Keratinocyte (primary cell): ENCODE measurements at regions not wholly inside any gene's neighbourhood (a gene's known extent, or its start where the extent isn't known, plus 50 kb on each side); places are given as distances from the start of the nearest gene placed in this dataset.

ENCODE experiments used
- CTCF ChIP-seq, 3 experiments: IDR thresholded peaks in 1 of 3; conservative IDR thresholded peaks in 1 of 3; optimal IDR thresholded peaks in 1 of 3; 2 replicates in 2 of 3; 3 replicates in 1 of 3; pipeline versions ENCODE3 to v1.5.1; 2011; ENCODE audit warnings: low read length in 3 of 3, mild to moderate bottlenecking in 3 of 3, moderate library complexity in 2 of 3, control low read depth in 1 of 3, inconsistent platforms in 1 of 3; ENCODE audit not compliant: insufficient read depth in 2 of 3; ENCODE audit errors: extremely low read depth in 1 of 3
- EZH2 ChIP-seq: IDR thresholded peaks from one replicate; pipeline ENCODE4 v1.6.1; 2012; ENCODE audit warnings: inconsistent platforms, mild to moderate bottlenecking, low read length, moderate library complexity

- TF ChIP-seq CTCF (optimal IDR thresholded peaks at IDR 0.05 in 1 of 3, IDR thresholded peaks at IDR 0.05 in 1 of 3, conservative IDR thresholded peaks at IDR 0.05 in 1 of 3; ENCODE audit: extremely low read depth in 1 of 3, insufficient read depth in 2 of 3, low read length in 3 of 3) (no peak), EZH2 (no peak)
Observed at GRCh38 chr14:82075566-82075965, 541.9 kb upstream of the SEL1L start.
